ENCODE measurements at regions not wholly inside any gene's neighbourhood (a gene's known extent, or its start where the extent isn't known, plus 50 kb on each side); places are given as distances from the start of the nearest gene placed in this dataset.
"Not testable (repeated sequence)": the region's sequence is repeated elsewhere in the genome, so short reads cannot be mapped to it uniquely, and the experiment has no call there.

GRCh38 chr6:95758236-95759069, 181.1 kb downstream of the MANEA start:
- not testable (repeated sequence) for TF ChIP-seq CTCF, POLR2A (IDR thresholded peaks at IDR 0.05)

All from heart left ventricle (tissue), 13 donors.